HEK293 (cell line): ENCODE measurements at regions not wholly inside any gene's neighbourhood (a gene's known extent, or its start where the extent isn't known, plus 50 kb on each side); places are given as distances from the start of the nearest gene placed in this dataset.

Experiments used
- CTCF ChIA-PET: fragments of 350-600 bp; formaldehyde crosslinking; extraction: SDS; loops from one replicate; lab custom pipeline; 2021; ENCODE audit warnings: antibody characterized with exemption; lab: Yijun Ruan, JAX
- POLR2A ChIA-PET: fragments of 300-600 bp; formaldehyde crosslinking; extraction: SDS; loops from one replicate; lab custom pipeline; 2020; ENCODE audit warnings: antibody characterized with exemption, inconsistent platforms; lab: Yijun Ruan, JAX
- H3K27ac ChIP-seq: fragments of 200-500 bp; sonication (Bioruptor generic); 2 replicates; pipeline ENCODE4 v1.5.1; 2014; ENCODE audit warnings: low read depth, low read length, control low read depth, inconsistent platforms; ENCODE audit errors: extremely low read depth
- H3K36me3 ChIP-seq, 2 experiments: fragments of 200-500 bp in 1 of 2; sonication (Bioruptor generic) in 1 of 2; 1 replicate in 1 of 2; 2 replicates in 1 of 2; pipeline ENCODE4 v1.5.1; 2014 to 2017; ENCODE audit warnings: inconsistent platforms in 2 of 2, low read length in 2 of 2; ENCODE audit not compliant: control insufficient read depth in 2 of 2, insufficient read depth in 1 of 2
- H3K4me1 ChIP-seq: fragments of 200-500 bp; sonication (Bioruptor generic); 2 replicates; pipeline ENCODE4 v1.5.1; 2014; ENCODE audit warnings: mild to moderate bottlenecking, low read length, inconsistent platforms; ENCODE audit not compliant: control insufficient read depth, insufficient read depth
- H3K4me3 ChIP-seq: 2 replicates; pipeline ENCODE4 v1.5.1; 2011; ENCODE audit warnings: low read depth, mild to moderate bottlenecking, control low read depth, low read length, moderate library complexity
- H3K9me3 ChIP-seq: fragments of 200-500 bp; sonication (Bioruptor generic); 2 replicates; pipeline ENCODE4 v1.5.1; 2014; ENCODE audit warnings: low read depth, low read length, inconsistent platforms; ENCODE audit not compliant: control insufficient read depth, insufficient read depth
- HIC1 ChIP-seq: fragments of 450-650 bp; formaldehyde crosslinking; IDR thresholded peaks from 2 replicates; pipeline ENCODE4 v1.5.1; 2016; ENCODE audit warnings: missing biosample characterization, missing genetic modification characterization
- PRDM2 ChIP-seq: fragments of 450-650 bp; formaldehyde crosslinking; IDR thresholded peaks from 2 replicates; pipeline ENCODE4 v1.5.1; 2016; ENCODE audit warnings: missing biosample characterization, missing genetic modification characterization, borderline replicate concordance
- TRIM28 ChIP-seq: IDR thresholded peaks from 2 replicates; pipeline ENCODE4 v1.6.1; 2011; ENCODE audit warnings: low read length, control low read depth, borderline replicate concordance
- YY1 ChIP-seq: fragments of 450-650 bp; formaldehyde crosslinking; IDR thresholded peaks from 2 replicates; pipeline ENCODE4 v1.5.1; 2018; ENCODE audit warnings: missing biosample characterization, missing genetic modification characterization
- ZNF211 ChIP-seq: fragments of 450-650 bp; formaldehyde crosslinking; IDR thresholded peaks from 2 replicates; pipeline ENCODE4 v1.5.1; 2016; ENCODE audit warnings: low read depth, missing biosample characterization, missing genetic modification characterization
- ZNF24 ChIP-seq: fragments of 450-650 bp; formaldehyde crosslinking; IDR thresholded peaks from 2 replicates; pipeline ENCODE4 v1.5.1; 2016; ENCODE audit warnings: missing biosample characterization, missing genetic modification characterization
- ZNF423 ChIP-seq: fragments of 450-650 bp; formaldehyde crosslinking; IDR thresholded peaks from 2 replicates; pipeline ENCODE4 v1.5.1; 2016; ENCODE audit warnings: missing biosample characterization, missing genetic modification characterization
- ZNF433 ChIP-seq: fragments of 450-650 bp; formaldehyde crosslinking; IDR thresholded peaks from 2 replicates; pipeline ENCODE4 v1.5.1; 2016; ENCODE audit warnings: missing biosample characterization, missing genetic modification characterization, low read depth
- ZNF449 ChIP-seq: fragments of 450-650 bp; formaldehyde crosslinking; IDR thresholded peaks from 2 replicates; pipeline ENCODE4 v1.5.1; 2017; ENCODE audit warnings: missing biosample characterization, mild to moderate bottlenecking, missing genetic modification characterization, moderate library complexity
- ZNF510 ChIP-seq: fragments of 450-650 bp; formaldehyde crosslinking; IDR thresholded peaks from 2 replicates; pipeline ENCODE4 v1.5.1; 2018; ENCODE audit warnings: mild to moderate bottlenecking, missing genetic modification characterization, missing biosample characterization; ENCODE audit not compliant: insufficient replicate concordance
- ZNF776 ChIP-seq: fragments of 450-650 bp; formaldehyde crosslinking; IDR thresholded peaks from 2 replicates; pipeline ENCODE4 v1.5.0; 2017; ENCODE audit warnings: missing biosample characterization, missing genetic modification characterization, borderline replicate concordance
- ZNF830 ChIP-seq: fragments of 450-650 bp; IDR thresholded peaks from 2 replicates; pipeline ENCODE4 v1.5.0; 2018; ENCODE audit warnings: missing biosample characterization, missing genetic modification characterization, low read depth, mild to moderate bottlenecking, moderate library complexity
- TF ChIP-seq, protein P1 (sequence below): fragments of 450-650 bp; formaldehyde crosslinking; IDR thresholded peaks from 2 replicates; pipeline ENCODE4 v1.5.1; 2016; ENCODE audit warnings: missing biosample characterization, missing genetic modification characterization
- TF ChIP-seq, protein P2 (sequence below): fragments of 450-650 bp; formaldehyde crosslinking; IDR thresholded peaks from 2 replicates; pipeline ENCODE4 v1.5.1; 2016; ENCODE audit warnings: missing biosample characterization, missing genetic modification characterization

DNA sequence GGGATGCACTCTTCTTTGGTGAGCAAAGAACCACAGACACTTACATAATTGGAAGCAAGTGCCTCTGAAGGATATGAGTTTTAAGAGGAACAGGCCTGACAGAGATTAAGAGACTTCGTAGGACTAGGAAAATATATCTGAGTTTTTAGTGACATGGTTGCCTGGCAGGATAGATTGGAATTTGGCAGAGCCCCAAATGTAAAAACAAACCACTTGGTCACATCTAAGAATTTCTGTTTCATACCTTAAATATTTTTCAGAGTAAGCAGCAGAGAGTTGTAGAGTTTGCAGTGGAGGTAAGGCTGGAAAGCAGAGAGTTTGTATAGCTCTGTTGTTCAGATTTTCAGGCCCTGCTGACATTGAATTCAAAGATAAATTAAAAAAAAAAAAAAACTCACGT, 150.1 kb upstream of the MAGEB2 start:
- Histone ChIP-seq H3K4me1 (no peaks in the 10 kb centered on the region), H3K9me3 (no peaks in the 10 kb centered on the region), H3K27ac (no peak overlapping the region), H3K4me3 (no peak overlapping the region), H3K36me3 (no peaks in the 10 kb centered on the region)
- CTCF ChIA-PET, result no interaction called here
- POLR2A ChIA-PET, result no interaction called here
- no peak for TF ChIP-seq TRIM28
- TF ChIP-seq, protein P1, sequence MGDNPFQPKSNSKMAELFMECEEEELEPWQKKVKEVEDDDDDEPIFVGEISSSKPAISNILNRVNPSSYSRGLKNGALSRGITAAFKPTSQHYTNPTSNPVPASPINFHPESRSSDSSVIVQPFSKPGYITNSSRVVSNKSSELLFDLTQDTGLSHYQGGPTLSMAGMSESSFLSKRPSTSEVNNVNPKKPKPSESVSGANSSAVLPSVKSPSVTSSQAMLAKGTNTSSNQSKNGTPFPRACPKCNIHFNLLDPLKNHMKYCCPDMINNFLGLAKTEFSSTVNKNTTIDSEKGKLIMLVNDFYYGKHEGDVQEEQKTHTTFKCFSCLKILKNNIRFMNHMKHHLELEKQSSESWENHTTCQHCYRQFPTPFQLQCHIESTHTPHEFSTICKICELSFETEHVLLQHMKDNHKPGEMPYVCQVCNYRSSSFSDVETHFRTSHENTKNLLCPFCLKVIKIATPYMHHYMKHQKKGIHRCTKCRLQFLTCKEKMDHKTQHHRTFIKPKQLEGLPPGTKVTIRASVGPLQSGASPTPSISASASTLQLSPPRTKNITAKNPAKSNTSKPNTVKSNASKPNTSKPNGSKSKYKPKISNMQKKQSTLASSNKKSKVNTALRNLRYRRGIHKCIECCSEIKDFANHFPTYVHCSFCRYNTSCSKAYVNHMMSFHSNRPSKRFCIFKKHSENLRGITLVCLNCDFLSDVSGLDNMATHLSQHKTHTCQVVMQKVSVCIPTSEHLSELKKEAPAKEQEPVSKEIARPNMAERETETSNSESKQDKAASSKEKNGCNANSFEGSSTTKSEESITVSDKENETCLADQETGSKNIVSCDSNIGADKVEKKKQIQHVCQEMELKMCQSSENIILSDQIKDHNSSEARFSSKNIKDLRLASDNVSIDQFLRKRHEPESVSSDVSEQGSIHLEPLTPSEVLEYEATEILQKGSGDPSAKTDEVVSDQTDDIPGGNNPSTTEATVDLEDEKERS (tag by site-specific recombination), result no peak
- no peak for TF ChIP-seq ZNF24 (tag by site-specific recombination)
- TF ChIP-seq ZNF433, result no peak
- TF ChIP-seq PRDM2, result no peak
- no peak for TF ChIP-seq ZNF830 (tag by site-specific recombination)
- TF ChIP-seq YY1, result no peak
- no peak for TF ChIP-seq ZNF510
- no peak for TF ChIP-seq ZNF776 (tag by site-specific recombination)
- TF ChIP-seq ZNF211 (tag by site-specific recombination), result no peak
- no peak for TF ChIP-seq ZNF423 (tag by site-specific recombination)
- TF ChIP-seq HIC1 (tag by site-specific recombination), result no peak
- no peak for TF ChIP-seq ZNF449 (tag by site-specific recombination)
- TF ChIP-seq, protein P2, sequence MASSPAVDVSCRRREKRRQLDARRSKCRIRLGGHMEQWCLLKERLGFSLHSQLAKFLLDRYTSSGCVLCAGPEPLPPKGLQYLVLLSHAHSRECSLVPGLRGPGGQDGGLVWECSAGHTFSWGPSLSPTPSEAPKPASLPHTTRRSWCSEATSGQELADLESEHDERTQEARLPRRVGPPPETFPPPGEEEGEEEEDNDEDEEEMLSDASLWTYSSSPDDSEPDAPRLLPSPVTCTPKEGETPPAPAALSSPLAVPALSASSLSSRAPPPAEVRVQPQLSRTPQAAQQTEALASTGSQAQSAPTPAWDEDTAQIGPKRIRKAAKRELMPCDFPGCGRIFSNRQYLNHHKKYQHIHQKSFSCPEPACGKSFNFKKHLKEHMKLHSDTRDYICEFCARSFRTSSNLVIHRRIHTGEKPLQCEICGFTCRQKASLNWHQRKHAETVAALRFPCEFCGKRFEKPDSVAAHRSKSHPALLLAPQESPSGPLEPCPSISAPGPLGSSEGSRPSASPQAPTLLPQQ (tag by site-specific recombination), result no peak
